ENCODE measurements at regions not wholly inside any gene's neighbourhood (a gene's known extent, or its start where the extent isn't known, plus 50 kb on each side); places are given as distances from the start of the nearest gene placed in this dataset.

DNA sequence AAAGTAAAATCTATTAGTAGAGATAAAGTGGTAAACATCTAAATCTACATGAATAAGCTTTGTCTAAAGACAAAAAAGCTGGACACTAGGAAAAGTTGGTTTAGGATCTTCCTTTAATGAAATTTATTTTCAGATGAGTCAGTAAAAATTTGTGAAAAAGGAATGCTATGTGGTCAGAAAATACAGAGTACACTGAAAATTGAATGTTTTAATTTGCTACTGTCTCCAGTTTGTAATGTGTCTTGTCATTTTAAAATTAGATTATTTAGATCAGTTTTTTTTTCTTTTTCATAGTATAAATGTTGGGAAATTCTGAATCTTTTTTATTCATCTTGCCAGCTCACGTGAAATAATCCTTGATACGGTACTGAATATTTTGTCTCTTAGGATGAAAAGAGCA lies 56.9 kb downstream of the SLITRK6 start:
- DNase-seq: no peak

DNA sequence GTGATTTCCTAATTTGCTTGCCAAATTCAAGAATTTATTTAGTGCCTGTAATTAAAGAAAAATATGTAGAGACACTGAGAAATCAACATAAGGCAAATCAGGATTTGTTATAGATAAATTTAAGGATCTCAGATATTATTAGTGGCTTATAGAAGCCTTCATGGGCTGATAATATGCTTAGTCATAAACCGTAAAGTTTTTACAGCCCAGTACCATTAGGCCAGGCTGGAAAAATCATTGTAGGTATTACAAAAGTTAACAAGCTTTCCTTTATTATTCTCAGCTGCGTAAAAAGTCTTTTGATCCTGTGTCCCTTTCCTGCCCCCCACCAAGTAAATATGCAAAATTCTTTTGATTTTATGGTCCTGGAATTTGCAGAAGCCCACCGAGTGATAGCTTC lies 58.2 kb downstream of the SLITRK6 start:
- DNase-seq: no peak

DNA sequence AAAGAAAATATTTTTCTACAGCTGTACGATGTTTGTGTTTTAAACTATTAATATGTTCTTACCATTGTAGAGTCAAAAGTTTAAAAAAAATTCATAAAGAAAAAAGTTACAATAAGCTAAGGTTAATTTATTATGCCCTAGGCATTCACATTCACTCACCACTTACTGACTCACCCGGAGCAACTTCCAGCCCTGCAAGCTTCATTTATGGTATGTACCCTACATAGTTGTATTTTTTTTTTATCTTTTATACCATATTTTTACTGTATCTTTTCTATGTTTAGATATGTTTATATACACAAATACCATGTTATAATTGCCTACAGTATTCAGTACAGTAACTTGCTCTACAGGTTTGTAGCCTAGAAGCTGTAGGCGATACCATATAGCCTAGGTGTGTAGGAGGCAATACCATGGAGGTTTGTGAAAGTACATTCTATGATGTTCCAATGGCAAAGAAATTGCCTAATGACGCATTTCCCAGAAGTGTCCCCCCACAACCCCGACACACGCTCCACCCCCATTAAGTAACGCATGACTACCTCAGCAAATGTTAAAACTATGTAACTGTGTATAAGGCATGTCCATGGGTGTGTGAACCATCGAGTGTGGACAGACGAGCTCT lies 60.4 kb downstream of the SLITRK6 start:
- DNase-seq: no peak

DNA sequence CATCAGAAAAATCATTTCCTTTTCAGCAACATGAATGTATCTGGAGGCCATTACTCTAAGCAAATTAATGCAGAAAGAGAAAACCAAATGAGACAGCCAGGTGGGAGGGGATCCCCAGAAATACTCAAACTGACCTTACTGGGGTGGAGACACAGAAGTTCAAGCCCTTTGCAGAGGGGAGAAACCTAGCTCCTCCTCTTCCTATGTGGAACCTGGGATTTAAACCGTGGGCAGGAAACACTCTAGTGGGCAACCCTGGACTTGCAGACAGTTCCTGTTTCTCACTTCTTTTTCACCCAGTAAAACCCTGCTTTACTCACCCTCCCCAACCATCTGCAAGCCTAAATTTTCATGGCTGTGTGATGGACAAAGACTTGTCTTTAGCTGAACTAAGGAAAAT lies 61.3 kb downstream of the SLITRK6 start:
- no peak for DNase-seq

DNA sequence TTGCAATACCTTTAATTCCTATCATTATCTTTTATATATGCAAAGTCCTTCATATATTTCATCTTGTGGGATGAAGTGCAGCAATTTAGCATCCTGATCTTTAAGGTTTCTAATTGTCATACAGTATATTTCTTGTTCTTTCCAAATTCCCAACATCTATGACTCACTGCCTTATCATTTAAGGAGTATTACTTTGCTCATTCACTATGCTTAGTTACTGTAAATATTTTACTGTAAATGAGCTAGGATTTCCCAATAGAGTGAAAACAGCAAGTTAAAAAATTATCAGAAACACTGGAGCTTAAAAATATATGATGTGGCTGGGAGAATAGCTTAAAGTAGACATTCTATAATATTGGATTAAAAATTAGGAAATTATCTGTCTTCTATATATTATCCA lies 69.9 kb downstream of the SLITRK6 start:
- no peak for DNase-seq

DNA sequence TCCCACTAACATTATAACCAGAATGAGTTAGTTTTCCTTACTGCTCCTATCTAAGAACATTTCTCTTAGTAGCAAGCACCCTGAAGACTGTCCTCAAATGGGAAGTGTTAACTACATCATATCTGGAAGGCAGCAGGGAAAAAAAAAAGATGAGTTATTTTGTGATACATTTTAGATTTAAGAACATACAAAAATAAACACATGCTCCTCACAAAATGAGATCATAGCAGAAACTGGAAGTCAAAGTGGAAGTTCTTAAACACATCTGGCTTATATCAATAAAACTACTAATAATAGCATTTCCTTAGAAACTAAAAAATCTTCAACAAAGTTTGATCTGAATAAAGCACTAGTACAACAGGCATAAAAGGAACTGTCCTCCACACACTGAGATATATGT lies 70.4 kb downstream of the SLITRK6 start:
- DNase-seq: no peak

DNA sequence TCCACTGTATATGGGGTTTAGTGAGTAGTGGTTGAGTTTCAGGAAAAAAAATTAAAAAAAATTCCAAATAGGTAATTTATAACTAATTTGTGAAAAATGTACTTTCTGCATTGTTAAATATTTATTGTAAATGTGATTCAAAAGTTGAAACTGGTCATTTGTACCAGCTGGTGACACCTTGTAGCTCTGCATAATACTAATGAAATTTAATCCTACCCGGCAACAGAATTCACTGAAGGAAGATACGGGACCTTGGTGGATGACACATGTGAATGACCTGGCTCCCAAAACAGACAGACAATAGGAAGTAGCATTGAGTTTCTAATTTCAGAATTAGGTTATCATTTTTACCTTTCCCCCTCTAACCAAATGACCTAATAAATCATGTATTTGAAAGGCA lies 73.8 kb downstream of the SLITRK6 start:
- no peak for DNase-seq

DNA sequence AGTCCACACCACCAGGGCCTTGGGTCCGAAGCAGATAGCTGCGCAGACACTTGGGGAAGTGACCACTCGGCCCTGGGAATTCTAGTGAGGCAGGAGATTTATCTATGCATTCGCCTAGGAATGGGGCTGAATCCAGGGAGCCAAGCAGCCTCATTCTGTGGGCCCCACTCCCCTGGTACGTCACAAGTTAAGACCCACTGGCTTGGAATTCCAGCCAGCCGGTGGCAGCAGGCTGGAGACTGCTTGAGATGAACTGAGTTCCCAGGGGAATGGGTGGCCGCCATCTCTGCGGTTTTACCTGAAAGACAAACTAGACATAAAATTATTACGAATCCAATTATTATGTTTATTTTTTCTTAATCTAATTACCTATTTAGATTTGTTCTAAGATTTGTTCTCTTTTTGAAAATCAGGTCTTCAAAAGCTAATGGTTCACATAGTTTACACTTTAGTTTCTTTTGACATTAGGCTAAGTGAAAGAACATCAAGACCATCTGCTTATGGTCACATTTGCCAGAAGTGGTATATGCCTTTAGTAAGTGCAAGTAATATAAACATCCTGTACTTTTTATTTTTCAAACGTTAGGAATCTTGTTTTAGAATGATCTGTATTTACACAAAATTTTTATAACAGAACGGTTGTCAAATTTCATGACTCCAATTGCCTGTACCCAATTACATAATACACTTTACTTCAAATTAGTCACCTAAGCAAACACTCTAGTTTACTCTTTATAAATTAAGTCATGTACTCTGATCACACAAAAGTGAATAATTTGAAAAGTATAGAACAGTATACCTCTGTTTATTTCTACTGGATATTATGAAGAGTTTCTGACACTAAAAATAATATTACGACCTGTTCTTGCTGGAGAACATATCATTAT lies 74.4 kb downstream of the SLITRK6 start:
- DNase-seq: no peak

DNA sequence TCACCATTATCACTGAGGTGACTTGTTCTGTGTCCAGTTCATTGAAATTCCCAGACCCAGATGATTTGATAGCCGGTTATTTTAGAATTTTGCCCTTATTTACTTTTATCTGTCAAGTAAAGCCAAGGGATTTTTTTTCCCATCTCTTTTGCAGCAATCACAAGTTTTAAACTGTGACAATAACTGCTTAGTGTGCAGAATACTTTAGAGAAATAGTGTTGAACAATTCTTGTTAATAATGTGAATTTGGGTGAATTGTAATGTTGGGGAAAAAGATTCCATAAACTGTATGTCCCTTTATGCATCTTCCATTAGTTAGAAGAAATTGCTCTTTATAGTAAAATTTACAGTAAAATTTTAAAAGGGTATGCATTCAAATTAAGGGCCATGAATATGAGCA lies 79.5 kb downstream of the SLITRK6 start:
- no peak for DNase-seq

DNA sequence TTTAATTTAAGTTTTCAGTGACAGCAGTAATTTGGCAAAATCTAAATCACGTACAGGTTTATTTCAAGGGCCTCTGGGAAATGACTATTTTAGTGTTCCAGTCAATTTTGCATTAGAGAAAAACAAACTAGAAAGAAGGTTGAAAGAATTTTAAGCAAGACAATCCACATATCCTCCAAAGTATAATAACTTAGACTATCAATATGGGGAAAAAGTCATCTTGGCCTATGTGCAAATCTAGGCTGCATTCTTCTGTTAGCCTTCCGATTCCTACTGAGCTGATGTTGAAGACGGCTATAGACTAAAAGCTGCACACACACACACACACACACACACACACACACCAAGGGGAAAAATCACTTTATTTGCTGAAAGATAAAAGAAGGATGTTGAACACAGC lies 81.3 kb downstream of the SLITRK6 start:
- no peak for DNase-seq

DNA sequence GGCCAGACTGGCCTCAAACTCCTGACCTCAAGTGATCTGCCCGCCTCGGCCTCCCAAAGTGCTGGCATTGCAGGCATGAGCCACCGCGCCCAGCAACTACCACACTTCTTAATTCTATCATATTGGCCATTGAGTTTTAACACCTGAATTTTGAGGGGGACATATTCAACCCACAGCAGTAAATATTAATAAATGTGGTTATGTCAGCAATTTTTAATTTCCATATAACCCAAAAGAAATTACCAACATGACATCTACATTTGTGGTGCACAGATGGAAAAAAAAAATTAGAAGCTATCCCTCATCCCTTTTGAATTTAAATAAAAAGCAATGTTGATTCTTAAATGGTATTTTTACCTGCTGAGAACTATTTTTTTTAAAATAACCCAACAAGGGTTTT lies 88.7 kb downstream of the SLITRK6 start:
- no peak for DNase-seq

DNA sequence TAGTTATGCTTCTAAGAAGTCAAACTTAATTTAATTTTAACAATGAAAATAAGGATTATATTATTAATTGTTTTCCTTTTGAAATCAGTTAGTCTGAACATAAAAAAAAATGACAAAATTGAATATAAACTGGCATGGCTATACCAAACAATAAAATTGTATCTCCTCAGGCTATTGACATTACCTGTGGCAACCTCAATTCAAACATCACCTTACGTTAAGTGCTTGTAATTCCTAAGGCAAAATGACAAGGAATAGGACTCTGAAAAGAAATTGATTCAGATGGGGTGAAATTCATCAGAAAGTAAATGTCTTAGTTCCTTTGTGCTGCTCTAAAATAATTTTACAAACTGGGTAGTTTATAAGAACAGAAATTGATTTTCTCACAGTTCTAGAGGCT lies 89.5 kb downstream of the SLITRK6 start:
- no peak for DNase-seq

DNA sequence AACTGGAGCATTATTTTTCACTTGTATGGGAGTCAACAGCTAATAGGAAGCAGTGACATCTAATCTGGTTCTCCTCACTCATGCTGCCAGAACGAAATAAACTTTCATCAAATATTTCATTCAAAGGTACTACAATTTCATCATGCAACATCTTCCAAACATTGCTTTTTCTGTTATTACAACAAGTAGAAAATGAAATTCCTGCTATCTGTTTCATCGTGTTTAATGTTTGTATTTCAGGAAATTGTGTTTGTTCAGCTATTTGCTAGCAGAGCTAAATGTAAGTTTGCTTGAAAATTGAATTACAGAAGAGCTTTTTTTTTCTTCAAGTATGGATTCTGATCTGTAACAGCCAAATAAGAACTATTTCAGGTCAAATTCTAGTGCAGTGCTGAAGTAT lies 90.1 kb downstream of the SLITRK6 start:
- no peak for DNase-seq

DNA sequence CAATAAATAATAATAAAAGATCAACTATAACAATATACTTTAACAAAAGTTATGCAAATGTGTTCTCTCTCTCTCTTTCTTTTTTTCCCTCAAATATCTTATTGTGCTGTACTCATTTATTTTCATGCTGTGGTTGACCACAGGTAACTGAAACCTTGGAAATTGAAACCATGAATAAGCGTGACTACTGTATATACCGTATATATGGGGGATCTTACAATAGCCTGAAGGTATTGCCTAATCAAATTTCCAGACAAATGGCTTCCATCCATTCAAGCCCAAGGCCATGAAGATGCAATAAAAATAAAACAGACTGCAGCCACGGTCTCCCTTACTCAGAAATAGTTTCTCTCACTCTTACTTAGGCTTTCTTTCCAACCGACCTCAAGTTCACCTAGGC lies 98.3 kb downstream of the SLITRK6 start:
- DNase-seq: no peak

DNA sequence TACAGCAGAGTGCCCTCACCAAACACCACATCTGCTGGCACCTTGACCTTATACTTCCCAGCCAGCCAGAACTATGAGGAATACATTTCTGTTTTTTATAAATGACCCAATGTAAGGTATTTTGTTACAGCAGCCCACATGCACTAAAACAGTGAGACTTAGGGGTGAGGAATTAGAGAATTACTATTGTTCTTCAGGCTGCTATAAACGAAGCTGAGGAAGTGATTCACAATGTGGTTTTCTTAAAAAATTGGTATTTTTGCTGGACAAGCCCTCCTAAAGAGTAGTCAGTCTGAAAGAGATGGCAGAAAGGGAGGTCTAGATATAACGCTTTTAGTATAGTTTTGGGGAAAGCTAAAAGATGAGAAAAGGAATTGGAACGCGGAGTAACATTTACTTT lies 101.0 kb downstream of the SLITRK6 start:
- no peak for DNase-seq

DNA sequence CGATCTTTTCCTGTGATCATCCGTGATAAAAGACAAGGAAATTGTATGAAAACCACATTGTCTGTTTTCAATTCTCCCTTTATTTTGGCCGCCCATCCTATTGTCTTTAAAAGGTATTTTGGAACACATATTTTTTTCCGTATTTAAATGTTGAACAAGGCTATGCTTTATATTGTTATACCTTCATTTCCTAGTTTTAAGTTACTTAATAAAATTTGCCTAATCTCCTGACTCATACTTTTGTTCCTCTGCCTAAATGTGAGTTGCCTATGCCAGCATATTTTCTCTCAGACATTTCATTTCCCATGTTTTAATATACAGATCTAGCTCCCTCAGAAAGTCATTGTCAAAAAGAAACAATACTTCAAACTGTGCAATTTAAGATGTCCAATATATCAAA lies 104.2 kb downstream of the SLITRK6 start:
- no peak for DNase-seq

DNA sequence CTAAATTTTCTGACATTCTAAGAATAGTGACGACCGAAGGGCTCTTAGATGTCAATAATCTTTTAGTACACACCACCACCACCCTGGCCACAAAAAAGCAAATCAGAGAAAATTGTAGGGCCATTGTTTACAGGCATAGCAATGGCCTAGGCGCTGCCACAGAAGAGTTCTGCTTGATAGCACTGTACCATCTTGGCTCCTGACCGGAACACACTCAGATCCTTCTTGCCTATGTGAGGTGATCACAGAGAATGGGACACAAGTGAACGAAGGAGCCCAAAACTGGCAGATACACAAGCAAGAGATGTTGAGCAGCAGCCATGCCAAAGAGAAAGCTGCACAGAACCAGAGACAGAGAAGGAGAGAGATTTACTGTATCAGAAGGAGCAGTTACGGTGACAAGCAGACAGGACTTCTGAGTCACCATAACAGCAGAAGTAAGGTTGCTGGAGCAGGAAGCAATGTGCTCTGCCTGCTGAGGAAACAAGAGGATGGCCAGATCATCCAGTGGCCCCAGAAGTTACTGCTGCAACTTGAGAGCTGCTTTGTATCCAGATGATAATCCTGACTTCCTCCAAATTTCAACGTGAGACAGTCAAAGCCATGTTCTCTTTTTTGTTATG lies 105.2 kb downstream of the SLITRK6 start:
- no peak for DNase-seq

DNA sequence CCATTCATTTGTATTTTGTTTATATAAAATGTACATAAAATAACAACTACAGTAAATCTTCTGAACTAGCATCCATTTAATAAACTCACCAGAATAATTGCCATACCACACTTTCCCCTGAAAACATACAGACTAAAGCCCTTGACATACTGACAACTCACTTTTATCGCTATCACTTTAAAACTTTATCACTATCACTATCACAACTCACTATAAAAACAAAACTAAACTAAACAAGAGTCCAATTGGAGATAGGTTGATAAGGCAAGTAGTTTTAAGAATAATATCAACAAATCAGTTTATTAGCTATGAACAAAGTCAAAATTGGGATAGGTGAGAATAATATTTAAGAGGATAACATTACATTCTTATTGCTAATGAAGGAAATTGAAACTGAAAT lies 108.9 kb downstream of the SLITRK6 start:
- DNase-seq: no peak

DNA sequence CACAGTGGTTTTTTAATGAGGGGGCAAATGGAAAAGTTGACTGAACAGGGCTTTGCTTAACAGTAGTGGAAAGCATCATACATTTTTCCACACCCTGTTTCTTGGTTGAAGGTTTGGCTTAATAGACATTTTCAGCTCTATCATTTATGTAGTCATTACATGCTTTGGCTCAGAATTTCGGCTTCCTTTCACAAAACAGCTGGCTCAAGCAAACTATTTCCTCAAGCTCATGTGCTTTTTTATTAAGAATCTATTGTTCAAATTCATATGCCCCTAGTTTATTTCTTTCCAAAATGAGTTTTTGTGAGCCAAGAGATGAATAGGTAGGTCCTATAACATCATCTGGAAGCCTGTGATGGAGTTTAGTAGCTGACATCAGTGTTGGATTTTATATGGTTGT lies 113.8 kb downstream of the SLITRK6 start:
- DNase-seq: no peak

DNA sequence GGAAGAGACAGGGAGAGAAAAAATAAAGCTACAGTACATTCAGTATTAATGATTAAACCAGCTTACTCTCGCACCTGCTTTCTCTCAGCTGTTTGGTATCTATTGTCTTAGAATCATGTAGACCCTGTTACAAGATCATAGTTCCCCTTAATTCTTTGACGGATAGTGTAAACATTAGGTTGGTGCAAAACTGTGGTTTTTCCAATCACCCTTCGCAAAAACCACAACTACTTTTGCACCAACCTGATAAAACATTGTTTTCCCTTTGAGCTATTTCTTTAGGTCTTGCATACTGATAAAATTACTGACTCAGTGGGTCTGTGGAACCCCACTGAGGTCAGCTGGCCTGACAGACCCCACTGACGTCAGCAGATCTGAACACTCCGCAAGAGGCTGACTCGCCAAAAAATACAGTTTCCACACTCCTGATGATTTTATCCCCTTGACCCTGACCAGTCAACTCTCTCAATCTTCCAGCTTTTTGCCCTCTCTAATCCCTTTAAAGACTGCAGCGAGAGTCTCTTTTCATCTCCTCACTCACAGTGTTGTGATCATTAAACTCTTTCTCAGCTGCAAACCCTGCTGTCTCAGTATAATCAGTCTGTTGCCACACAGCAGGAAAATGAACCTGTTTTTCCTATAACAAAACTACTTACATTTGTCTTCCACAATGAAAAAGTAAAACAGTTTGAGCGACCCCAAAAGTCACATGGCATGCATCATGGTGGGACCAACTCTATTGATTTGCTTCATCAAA lies 123.9 kb downstream of the SLITRK6 start:
- DNase-seq: no peak

DNA sequence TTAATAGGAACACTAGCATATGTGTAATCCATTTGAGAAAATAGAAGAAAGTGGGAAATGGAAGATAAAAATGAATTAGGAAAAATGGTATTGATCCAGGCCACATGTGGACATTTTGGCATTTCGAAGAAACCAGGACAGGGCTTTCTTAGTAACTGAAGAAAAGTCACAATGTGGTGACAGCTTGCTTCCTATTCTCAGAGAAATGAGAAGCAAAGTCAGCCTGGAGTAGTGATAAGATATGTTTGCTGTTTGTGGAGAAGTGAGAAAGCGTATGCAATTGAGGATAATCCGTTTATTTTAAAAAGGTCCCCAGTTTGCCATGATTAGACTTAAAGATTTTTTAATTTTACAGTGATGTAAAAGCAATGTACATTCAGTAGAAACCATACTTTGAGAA lies 127.9 kb downstream of the SLITRK6 start:
- DNase-seq: no peak

DNA sequence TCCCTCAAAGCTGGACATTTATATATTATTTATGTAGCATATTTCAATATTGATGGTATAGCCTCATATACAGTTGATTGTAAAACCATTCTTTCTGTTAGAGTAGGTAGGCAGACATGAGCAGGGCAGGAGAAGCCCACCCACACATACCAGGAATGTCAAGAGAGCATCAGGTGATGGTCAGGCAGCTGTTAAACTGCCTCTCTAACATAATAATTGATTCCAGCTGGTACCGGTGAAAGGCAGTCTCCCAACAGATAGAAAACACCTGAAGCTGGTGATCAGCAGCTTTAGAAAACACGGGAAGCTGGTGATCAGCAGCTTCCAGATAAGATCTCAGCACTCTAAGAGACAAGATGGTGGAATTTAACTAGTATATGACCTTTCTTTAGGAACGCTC lies 132.9 kb downstream of the SLITRK6 start:
- DNase-seq: no peak

DNA sequence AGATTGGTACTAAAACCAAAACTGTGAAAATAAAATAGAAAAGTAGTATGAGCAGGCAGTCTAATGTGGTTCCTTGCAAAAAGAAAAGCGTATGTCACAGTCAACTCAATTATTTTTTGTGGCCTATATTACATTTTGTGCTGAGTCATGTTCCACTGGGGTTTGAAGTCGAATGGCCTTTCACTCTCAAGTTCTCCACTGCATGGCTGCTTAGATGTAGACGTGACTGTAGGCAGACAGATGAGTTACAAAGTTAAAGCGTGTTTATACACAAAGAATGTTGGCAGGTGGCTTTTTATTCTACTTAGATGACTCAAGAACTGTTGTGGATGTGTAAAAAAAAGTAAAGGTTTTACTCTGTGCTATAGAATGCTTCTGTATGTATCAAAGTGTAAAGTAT lies 133.9 kb downstream of the SLITRK6 start:
- no peak for DNase-seq

DNA sequence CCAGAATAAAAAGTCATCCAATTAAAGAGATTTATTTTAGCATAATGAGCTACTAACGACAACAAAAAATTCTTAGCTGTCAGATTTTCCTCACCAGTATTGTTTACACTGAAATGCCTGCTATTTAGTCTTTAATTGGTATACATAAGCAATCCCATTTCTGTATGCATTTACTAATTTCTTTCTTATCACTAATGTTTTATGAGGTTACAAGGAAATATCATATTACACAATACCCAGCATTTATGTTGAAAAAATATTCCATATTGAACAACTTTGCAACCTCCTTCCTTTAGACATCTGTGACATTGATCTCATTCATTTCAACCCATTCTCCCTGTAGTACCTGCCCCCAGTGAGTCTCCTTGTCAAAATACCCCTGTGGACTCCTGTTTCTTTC lies 135.4 kb downstream of the SLITRK6 start:
- DNase-seq: no peak

Measured in activated effector memory CD4-positive, alpha-beta T cell treated with anti-CD3 and anti-CD28 coated beads, Interleukin-2, amount 50 U/mL, for 16 hours (primary cell).